ENCODE measurements at regions not wholly inside any gene's neighbourhood (a gene's known extent, or its start where the extent isn't known, plus 50 kb on each side); places are given as distances from the start of the nearest gene placed in this dataset.
A peak's percentile ranks its signal among the peaks of the same experiment; 100 is the strongest.

- TF ChIP-seq CTCF (IDR thresholded peaks at IDR 0.05; ENCODE audit: insufficient read depth, low read depth, low read length, missing control alignments) = no peak
- H3K4me3 ChIP-seq (ENCODE audit: low read depth, low read length) = no peak overlapping the region
- DNase-seq (ENCODE audit: low read depth) = no peak
Observed at GRCh38 chr3:124413989-124414598, 316.2 kb upstream of the UMPS start.

DNA sequence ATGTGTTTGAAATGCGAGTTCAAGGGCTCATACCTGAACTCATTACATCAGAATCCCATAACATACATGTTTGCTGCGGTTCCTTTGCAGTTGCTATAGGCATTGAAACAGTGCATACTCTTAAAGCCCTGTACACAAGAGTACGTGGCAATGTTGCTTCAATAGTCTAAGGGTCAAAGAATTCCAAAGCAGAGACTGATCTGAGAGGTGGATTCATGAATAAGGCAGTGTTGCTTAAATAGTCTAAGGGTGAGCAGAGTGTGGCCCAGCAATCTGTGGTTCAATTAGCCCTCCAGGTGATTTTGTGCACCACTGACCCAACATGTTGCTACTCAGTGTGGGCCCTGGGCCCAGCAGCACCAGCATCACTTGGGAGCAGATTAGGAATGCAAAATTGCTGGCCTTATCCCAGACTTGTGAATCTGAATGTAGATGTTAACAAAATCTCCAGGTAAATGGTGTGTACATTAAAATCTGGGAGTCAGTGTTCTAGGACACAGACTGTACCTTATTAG, 314.7 kb upstream of the UMPS start:
- no peak for TF ChIP-seq CTCF (IDR thresholded peaks at IDR 0.05; ENCODE audit: insufficient read depth, low read depth, low read length, missing control alignments)
- no peak for DNase-seq (ENCODE audit: low read depth)
- no peak overlapping the region for H3K4me3 ChIP-seq (ENCODE audit: low read depth, low read length)

DNA sequence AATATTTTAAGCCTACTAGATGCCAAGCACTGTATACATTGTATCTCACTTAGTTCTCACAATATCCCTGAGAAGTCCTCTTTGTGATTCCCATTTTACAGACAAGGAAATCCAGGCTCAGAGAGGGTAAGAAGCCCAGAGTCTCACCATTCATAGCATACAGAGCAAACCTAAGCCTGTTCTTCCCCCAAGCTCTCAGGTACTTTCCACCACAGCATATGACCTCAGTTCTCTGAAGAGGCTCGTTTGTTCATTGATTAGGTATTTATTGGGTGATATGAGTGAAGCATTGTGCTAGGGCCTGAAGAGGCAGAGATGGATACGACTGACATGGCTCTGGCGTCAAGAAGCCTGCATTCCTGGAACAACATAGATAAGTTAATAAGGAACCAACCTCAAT, 310.9 kb upstream of the UMPS start:
- TF ChIP-seq CTCF (IDR thresholded peaks at IDR 0.05; ENCODE audit: insufficient read depth, low read depth, low read length, missing control alignments) = no peak
- H3K4me3 ChIP-seq (ENCODE audit: low read depth, low read length) = no peak overlapping the region
- DNase-seq (ENCODE audit: low read depth) = peak; percentile 7

DNA sequence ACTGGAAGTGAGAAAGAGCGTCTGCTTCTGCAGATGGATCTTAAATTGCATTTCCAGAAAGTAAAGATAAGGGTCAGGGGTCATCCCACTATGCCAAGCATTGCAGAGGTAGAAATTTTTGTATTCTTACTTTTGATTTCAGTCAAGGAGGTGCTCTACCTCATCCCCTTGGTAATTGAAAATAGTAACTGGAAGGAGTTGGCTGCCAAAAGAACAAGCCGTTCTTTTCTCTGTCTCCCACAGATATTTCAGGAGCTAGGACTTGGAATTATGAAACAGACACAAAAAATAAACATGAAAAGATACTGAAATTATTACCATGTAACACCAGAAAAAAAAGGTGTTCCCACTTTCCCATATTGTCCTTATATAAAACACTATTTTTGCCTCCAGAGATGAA, 309.9 kb upstream of the UMPS start:
- DNase-seq (ENCODE audit: low read depth) = no peak
- no peak overlapping the region for H3K4me3 ChIP-seq (ENCODE audit: low read depth, low read length)
- TF ChIP-seq CTCF (IDR thresholded peaks at IDR 0.05; ENCODE audit: insufficient read depth, low read depth, low read length, missing control alignments) = no peak

- TF ChIP-seq CTCF (IDR thresholded peaks at IDR 0.05; ENCODE audit: insufficient read depth, low read depth, low read length, missing control alignments) = no peak
- DNase-seq (ENCODE audit: low read depth) = no peak
Observed at GRCh38 chr3:124422805-124423204, 307.4 kb upstream of the UMPS start.

GRCh38 chr3:124424396-124424795, 305.9 kb upstream of the UMPS start:
- no peak for TF ChIP-seq CTCF (IDR thresholded peaks at IDR 0.05; ENCODE audit: insufficient read depth, low read depth, low read length, missing control alignments)
- no peak overlapping the region for H3K4me3 ChIP-seq (ENCODE audit: low read depth, low read length)
- no peak for DNase-seq (ENCODE audit: low read depth)

More at GRCh38 chr3:124422805-124423204, 307.4 kb upstream of the UMPS start:
- H3K4me3 ChIP-seq (ENCODE audit: low read depth, low read length) = no peak overlapping the region

DNA sequence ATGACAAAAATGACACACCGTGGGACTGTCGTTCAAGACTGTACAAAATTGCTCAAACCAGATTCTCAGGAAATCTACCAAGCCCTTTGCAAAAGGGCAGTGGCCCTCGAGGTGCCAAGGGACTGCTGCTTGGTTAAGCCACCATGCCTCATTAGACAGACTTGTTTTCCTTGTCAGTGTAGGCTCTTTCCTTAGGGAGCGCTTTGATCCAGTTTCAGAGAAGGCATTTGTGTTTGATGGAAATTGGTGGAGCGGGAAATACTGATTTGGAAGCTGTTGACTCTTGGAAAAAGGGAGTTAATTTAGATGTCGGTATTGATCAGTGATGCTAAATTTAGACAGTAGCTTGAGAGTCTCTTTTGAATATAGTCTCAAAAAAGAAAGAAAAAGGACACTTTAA, 304.3 kb upstream of the UMPS start:
- TF ChIP-seq CTCF (IDR thresholded peaks at IDR 0.05; ENCODE audit: insufficient read depth, low read depth, low read length, missing control alignments) = no peak
- no peak for DNase-seq (ENCODE audit: low read depth)
- no peak overlapping the region for H3K4me3 ChIP-seq (ENCODE audit: low read depth, low read length)
